Chondrocyte (in vitro differentiated cells): ENCODE measurements at regions not wholly inside any gene's neighbourhood (a gene's known extent, or its start where the extent isn't known, plus 50 kb on each side); places are given as distances from the start of the nearest gene placed in this dataset.
"Not testable (repeated sequence)": the region's sequence is repeated elsewhere in the genome, so short reads cannot be mapped to it uniquely, and the experiment has no call there.

Experiments used
- DNase-seq: peaks from one replicate; pipeline ENCODE4 v3.0.0; 2021; ENCODE audit warnings: mixed read lengths, low spot score
- H3K27ac Mint-ChIP-seq: one replicate; pipeline ENCODE4 v1.8.0; 2021; ENCODE audit warnings: mild to moderate bottlenecking, moderate library complexity, mixed read lengths; ENCODE audit not compliant: unreplicated experiment
- H3K27me3 Mint-ChIP-seq: 2 replicates; pipeline ENCODE4 v1.8.0; 2021; ENCODE audit warnings: low read depth, mixed read lengths
- H3K36me3 Mint-ChIP-seq: 2 replicates; pipeline ENCODE4 v1.8.0; 2021; ENCODE audit warnings: low read depth, mixed read lengths
- H3K4me1 Mint-ChIP-seq: 2 replicates; pipeline ENCODE4 v1.8.0; 2021; ENCODE audit warnings: low read depth, mild to moderate bottlenecking, mixed read lengths
- H3K4me3 Mint-ChIP-seq: one replicate; pipeline ENCODE4 v1.8.0; 2021; ENCODE audit warnings: mild to moderate bottlenecking, moderate library complexity, mixed read lengths; ENCODE audit not compliant: unreplicated experiment
- H3K9me3 Mint-ChIP-seq: 2 replicates; pipeline ENCODE4 v1.8.0; 2021; ENCODE audit warnings: low read depth, mixed read lengths
- TF ChIP-seq, protein P1 (sequence below): fragments of 200-600 bp; sonication (generic); IDR thresholded peaks from 2 replicates; pipeline ENCODE4 v1.5.0; 2021; ENCODE audit warnings: antibody characterized with exemption, mild to moderate bottlenecking, moderate library complexity

DNA sequence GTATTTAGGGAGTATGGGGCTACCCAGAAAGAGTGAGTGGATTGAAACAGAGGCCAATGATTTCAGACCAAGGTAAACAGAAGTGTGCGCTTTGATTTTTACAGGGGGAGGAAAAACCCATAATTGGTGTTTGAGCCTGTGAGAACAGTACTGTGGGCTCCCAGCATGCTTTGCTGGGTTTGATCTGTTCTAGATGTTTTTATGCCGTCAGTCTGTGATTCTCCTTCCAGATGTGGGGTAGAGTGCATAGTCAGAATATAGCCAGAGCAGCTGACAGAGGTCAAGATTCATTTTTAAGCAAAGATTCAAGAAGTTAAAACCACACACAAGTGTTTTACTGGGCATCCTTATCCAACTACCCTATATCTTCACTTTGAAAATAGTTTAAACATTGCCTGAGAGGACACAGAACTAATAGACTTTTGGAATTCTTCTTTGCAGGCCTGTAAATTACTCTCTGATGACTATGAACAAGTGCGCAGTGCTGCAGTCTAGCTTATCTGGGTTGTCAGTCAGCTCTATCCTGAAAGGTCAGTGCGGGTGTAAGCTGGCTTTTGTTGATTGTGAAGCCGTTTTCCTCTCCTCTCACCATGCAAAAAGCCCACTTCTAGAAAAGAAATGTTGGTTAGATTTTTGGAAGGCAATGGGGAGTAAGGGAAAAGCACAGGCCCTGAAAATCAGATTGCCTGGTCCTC, 216.2 kb upstream of the VKORC1L1 start:
- not testable (repeated sequence) for H3K27ac Mint-ChIP-seq, H3K27me3 Mint-ChIP-seq, H3K4me3 Mint-ChIP-seq, DNase-seq, H3K36me3 Mint-ChIP-seq, H3K4me1 Mint-ChIP-seq, H3K9me3 Mint-ChIP-seq

GRCh38 chr7:65683362-65683761, 189.5 kb upstream of the VKORC1L1 start:
- H3K9me3 Mint-ChIP-seq, DNase-seq, H3K27me3 Mint-ChIP-seq, H3K4me3 Mint-ChIP-seq, H3K4me1 Mint-ChIP-seq, H3K36me3 Mint-ChIP-seq, H3K27ac Mint-ChIP-seq: not testable (repeated sequence)

GRCh38 chr7:65699026-65699714, 173.7 kb upstream of the VKORC1L1 start:
- not testable (repeated sequence) for H3K4me3 Mint-ChIP-seq, H3K36me3 Mint-ChIP-seq, DNase-seq, H3K27me3 Mint-ChIP-seq, H3K9me3 Mint-ChIP-seq
- peaks cover 11% of the 10 kb centered on the region for H3K4me1 Mint-ChIP-seq
- H3K27ac Mint-ChIP-seq: peak overlapping the region; percentile 54

GRCh38 chr7:65699715-65700356, 173.0 kb upstream of the VKORC1L1 start:
- H3K27ac Mint-ChIP-seq, DNase-seq, H3K4me3 Mint-ChIP-seq, H3K9me3 Mint-ChIP-seq, H3K27me3 Mint-ChIP-seq, H3K36me3 Mint-ChIP-seq: not testable (repeated sequence)
- peaks cover 11% of the 10 kb centered on the region for H3K4me1 Mint-ChIP-seq

DNA sequence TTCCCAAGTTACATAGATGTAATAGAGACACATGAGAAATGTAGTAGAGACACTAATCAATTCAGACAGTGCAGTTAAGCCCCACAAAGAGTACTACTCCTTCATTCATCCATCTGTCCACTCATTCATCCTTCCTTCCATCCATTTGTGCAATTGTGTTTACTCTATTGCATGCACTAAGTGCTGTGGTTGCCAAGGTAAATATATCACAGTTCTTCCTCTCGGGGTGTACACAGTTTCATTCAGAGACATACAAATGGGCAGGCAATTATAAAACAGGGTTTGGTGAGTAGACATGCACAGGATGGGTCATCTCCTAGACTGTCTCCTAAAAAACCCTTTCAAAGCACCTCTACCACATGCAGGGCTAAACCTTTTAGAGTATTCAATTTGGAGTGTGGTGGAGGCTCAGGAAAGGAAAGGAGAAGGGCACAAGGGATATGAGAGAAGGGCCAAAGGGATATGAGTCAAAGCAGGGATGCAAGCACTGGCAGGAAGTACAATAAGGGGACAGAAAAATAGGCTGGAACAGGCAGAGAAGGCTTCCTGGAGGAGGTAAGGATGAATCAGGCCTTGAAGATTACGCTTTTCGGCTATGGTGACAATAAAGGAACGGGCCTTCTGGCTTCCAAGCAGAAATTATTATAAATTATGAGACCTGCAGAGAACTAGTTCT, 153.6 kb upstream of the VKORC1L1 start:
- not testable (repeated sequence) for DNase-seq, H3K27me3 Mint-ChIP-seq, H3K4me3 Mint-ChIP-seq, H3K36me3 Mint-ChIP-seq, H3K27ac Mint-ChIP-seq, H3K4me1 Mint-ChIP-seq, H3K9me3 Mint-ChIP-seq

- Mint-ChIP-seq H3K27me3 (no peaks in the 10 kb centered on the region), H3K4me3 (no peak overlapping the region), H3K27ac (peak overlapping the region; percentile 65), H3K9me3 (peaks cover 8% of the 10 kb centered on the region), H3K4me1 (no peaks in the 10 kb centered on the region), H3K36me3 (peaks cover 12% of the 10 kb centered on the region)
- TF ChIP-seq, protein P1, sequence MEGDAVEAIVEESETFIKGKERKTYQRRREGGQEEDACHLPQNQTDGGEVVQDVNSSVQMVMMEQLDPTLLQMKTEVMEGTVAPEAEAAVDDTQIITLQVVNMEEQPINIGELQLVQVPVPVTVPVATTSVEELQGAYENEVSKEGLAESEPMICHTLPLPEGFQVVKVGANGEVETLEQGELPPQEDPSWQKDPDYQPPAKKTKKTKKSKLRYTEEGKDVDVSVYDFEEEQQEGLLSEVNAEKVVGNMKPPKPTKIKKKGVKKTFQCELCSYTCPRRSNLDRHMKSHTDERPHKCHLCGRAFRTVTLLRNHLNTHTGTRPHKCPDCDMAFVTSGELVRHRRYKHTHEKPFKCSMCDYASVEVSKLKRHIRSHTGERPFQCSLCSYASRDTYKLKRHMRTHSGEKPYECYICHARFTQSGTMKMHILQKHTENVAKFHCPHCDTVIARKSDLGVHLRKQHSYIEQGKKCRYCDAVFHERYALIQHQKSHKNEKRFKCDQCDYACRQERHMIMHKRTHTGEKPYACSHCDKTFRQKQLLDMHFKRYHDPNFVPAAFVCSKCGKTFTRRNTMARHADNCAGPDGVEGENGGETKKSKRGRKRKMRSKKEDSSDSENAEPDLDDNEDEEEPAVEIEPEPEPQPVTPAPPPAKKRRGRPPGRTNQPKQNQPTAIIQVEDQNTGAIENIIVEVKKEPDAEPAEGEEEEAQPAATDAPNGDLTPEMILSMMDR: peak; percentile 86
- no peak for DNase-seq
These were observed 150.5 kb upstream of the VKORC1L1 start for GRCh38 chr7:65722361-65722792.

DNA sequence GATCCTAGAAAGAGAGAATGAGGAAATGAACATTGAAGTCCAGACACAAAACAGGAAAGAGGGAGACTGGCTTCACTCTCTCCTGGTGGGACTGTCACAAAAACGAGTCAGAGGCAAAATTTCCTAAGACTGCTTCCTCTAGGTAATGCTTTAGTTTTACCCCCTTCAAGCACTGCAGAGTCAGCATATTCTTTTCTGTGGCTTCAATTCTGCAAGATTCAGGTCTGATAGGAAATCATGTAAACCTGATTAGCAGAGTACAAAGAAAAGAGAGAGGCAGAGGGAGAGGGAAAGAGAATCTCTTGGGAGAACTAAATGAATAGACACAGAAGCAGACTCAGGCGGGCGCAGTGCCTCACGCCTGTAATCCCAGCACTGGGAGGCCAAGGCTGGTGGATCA, 145.7 kb upstream of the VKORC1L1 start:
- not testable (repeated sequence) for H3K9me3 Mint-ChIP-seq, H3K27ac Mint-ChIP-seq, DNase-seq, H3K4me1 Mint-ChIP-seq, H3K27me3 Mint-ChIP-seq, H3K4me3 Mint-ChIP-seq, H3K36me3 Mint-ChIP-seq

GRCh38 chr7:65731129-65731528, 141.7 kb upstream of the VKORC1L1 start:
- Mint-ChIP-seq H3K27ac (no peak overlapping the region), H3K36me3 (peaks cover 4% of the 10 kb centered on the region)
- no peak for DNase-seq

More at GRCh38 chr7:65731129-65731528, 141.7 kb upstream of the VKORC1L1 start:
- Mint-ChIP-seq H3K9me3 (no peaks in the 10 kb centered on the region), H3K27me3 (no peaks in the 10 kb centered on the region), H3K4me3 (no peak overlapping the region), H3K4me1 (peaks cover 6% of the 10 kb centered on the region)
- TF ChIP-seq, protein P1: no peak
